ENCODE measurements at regions not wholly inside any gene's neighbourhood (a gene's known extent, or its start where the extent isn't known, plus 50 kb on each side); places are given as distances from the start of the nearest gene placed in this dataset.

DNA sequence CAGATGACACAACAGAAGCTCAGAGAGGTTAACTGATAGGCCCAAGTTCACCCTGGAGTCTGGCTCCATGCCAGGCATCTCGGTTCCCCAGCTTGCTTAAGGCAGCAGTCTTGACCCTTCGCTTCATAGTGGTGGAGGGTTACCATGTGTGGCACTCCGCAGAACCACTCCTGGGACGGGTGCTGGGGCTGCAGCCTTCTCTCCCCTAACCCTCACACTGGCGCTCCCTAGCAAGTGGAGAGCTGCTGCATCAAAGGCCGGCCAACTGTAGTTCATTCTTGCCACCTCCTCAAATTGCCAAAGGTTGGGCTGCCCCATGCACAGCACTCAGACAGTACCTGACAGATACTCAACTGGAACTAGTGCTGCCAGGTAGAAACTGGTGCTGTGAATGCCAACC, 70.2 kb upstream of the KCND3 start:
- TF ChIP-seq, protein P1, sequence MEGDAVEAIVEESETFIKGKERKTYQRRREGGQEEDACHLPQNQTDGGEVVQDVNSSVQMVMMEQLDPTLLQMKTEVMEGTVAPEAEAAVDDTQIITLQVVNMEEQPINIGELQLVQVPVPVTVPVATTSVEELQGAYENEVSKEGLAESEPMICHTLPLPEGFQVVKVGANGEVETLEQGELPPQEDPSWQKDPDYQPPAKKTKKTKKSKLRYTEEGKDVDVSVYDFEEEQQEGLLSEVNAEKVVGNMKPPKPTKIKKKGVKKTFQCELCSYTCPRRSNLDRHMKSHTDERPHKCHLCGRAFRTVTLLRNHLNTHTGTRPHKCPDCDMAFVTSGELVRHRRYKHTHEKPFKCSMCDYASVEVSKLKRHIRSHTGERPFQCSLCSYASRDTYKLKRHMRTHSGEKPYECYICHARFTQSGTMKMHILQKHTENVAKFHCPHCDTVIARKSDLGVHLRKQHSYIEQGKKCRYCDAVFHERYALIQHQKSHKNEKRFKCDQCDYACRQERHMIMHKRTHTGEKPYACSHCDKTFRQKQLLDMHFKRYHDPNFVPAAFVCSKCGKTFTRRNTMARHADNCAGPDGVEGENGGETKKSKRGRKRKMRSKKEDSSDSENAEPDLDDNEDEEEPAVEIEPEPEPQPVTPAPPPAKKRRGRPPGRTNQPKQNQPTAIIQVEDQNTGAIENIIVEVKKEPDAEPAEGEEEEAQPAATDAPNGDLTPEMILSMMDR (IDR thresholded peaks at IDR 0.05 in 8 of 11, conservative IDR thresholded peaks at IDR 0.05 in 3 of 11) = no peak
- TF ChIP-seq POLR2AphosphoS5 (IDR thresholded peaks at IDR 0.05) (no peak), POLR2A (IDR thresholded peaks at IDR 0.05) (no peak)
